NCI-H82 (cell line): ENCODE measurements at regions not wholly inside any gene's neighbourhood (a gene's known extent, or its start where the extent isn't known, plus 50 kb on each side); places are given as distances from the start of the nearest gene placed in this dataset.
"Not testable (repeated sequence)": the region's sequence is repeated elsewhere in the genome, so short reads cannot be mapped to it uniquely, and the experiment has no call there.

Experiments
- DNase-seq: peaks from one replicate; lab custom pipeline; 2025; lab: John Stamatoyannopoulos, UW

DNA sequence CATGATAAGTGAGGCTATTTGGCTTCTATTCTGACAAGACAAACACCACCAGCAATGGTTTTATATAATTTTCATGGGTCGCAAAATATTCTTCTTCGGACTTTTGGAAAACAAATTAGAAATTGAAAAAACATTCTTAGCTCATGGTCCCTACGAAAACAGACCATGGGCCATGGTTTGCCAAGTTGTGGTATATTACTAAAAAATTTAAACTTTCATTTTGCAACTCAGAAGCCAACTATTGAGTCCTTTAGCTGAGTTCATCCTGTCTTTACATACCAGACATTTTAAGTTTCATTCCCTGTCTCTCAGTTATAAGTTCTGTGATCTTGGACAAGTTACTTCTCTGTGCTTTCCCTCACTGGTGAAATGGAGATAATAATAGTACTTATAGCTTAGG is 198.1 kb downstream of the CSNK1G3 start:
- no peak for DNase-seq

DNA sequence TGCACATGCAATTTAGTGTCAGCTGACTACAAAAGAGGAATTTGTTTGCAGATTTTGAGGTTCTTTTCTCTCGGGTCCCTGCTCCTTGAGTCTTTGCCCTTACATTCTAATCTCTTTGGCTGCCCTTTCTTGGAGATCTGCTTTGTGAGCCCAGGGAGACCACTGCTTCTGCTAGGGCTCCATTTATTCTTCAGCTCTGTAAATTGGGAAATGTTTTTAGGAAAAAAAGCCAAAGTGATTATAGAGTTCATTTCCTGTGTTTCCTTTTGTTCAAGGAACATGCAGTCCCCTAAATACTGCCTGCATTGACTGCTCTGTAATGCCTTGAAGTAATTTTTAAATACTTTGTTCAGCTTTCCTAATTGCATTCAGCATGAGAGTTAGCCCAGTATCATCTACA is 197.4 kb downstream of the CSNK1G3 start:
- DNase-seq: peak; percentile 0

DNA sequence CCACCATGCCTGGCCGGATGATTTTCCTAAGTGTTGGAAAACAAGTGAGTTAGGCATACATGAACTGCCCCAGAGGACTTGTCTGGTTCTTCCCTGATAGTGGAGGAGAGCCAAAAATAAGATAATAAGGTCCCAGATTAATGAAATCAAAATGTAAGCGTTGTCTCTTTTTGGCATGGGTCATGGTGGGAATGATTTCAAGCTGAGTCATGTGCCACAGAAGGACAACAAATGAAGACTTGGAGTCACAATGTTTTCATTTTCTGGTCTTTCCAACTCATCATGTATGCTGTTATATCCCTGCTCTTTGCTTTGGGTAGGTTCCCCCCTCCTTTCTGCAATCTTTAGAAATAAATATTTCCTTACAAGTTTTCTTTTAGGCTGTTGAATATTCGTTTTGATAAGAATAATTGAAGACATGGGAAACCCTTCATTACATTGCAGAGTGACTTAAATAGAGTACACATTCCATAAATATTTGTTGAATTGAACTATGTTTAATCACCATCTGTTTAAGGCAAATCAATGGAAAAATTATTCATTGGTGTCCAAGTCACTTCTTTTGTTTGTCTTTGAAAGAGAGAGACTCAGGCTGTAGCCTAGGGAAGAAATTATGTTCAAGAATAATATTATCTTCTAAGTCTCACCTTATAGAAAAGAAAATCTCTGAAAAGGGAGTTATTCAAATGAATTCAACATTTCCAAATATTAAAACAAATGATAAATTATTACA is 196.3 kb downstream of the CSNK1G3 start:
- no peak for DNase-seq

DNA sequence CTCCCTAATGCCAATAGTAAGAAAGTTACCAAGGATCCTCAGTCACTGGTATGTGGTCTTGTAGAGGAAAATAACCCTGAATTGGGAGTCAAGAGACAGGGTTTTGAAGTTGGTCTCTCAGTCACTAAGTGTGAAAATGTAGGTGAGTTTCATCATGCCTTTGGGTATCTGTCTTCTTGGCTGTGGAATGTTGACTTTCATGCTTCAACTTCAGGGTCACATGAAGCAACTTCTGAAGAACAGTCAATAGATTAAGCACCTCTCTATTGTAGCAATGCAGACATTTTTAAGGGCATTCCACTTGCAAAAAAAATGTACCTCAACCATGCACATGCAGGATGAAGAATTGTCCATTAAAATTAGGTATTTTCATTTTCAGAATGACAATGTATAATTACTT is 194.6 kb downstream of the CSNK1G3 start:
- DNase-seq: no peak

DNA sequence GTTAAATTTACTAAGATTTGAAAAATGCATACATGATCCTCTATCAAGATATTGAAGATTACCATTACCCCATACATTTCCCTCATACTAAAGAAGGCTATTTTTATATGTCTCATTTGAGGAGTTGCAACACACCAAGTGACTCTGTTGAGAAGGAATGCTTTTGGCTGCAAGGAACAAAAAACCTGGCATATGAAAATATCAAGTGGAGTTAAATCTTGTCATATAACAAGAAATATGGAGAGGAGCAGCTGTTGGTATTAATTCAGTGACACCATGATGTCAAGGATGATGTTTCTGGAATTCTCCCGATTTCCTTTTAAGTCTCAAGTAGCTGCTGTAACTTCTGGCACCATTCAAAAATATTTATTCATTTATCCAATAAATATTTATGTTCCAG is 193.8 kb downstream of the CSNK1G3 start:
- no peak for DNase-seq

DNA sequence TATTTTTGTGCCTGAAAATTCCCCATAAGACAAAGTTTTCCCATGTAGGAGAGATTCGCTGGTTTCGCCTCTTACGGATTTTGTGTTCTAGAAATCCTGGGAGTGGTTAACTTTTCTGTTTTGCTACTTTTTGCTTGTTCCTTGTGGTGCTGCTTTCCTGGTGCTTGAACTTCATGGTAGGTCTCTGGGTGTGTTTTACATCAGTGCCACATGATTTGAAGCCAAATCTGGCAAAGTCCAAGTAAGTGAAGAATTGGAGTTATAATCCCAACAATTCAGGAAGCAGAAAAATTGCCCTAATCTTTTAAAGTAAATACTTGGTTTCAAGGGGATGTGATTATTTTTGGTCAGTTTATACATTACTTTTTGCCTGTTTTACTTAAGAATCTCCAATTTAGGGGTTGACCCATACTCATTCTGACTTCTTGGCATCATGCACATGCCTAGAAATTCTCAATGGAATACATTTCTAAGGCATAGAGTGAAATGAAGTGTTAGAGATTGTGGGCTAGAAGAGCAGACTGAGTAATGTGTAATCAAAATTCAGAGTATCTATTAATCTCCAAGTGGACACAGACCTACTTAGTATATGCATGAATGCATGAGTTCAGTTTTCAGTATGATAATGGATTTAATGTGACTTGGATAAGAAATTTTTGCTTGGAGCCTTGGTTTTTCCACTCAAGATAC is 189.7 kb downstream of the CSNK1G3 start:
- no peak for DNase-seq

DNA sequence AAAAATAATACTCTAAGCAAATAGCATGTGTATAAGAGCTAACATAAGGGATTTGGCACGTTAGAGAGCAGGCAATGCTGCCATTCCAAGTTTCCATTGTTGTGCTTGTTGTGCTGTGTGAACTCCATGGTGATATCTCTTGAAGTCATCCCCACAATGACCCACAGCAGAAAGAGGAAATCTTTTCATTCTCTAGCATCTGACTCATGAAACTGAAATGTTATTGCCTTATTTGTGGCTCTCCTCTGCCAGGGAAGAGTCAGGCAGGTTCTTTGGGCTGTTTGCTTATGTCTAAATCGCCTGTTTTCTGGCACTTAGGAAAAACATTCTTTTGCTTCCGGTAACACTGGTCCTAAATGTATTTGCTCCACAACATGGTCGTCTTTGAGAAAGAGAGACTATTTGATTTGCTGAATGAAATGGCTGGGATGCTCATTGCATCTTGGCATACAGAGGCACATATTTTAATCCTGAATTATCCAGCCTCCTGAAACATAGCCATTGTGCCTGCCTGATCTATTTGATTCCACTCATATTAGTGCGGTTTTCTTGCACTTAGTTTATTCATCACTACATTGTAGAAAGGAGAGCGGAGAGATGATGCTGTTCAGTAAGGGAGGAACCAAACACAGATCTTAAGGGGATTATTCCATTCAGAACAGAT is 188.8 kb downstream of the CSNK1G3 start:
- no peak for DNase-seq

DNA sequence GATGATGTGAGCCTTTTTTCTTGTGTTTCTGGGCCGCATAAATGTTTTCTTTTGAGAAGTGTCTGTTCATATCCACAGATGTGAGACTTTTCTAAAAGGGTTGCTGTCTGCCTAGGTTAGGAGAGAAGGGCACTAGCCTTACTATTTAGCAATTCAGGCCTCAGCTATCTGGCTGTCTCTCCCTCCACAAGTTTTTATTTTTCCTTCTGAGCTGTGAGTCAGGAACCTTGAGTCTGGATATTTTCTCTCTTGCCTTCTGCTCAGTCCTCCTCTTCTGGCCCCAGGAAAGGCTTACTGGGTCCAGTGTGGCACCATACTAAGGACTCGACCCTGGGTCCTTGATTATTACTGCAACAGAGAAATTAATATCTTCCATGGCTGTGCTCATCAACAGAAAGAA is 187.6 kb downstream of the CSNK1G3 start:
- DNase-seq: no peak

DNA sequence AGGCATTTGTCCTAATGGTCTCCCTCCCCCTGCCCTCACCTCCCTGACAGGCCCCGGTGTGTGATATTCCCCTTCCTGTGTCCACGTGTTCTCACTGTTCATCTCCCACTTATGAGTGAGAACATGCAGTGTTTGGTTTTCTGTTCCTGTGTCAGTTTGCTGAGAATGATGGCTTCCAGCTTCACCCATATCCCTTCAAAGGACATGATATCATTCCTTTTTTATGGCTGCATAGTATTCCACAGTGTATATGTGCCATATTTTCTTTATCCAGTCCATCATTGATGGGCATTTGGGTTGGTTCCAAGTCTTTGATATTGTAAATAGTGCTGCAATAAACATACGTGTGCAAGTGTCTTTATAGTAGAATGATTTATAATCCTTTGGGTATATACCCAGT is 187.0 kb downstream of the CSNK1G3 start:
- DNase-seq: not testable (repeated sequence)

DNA sequence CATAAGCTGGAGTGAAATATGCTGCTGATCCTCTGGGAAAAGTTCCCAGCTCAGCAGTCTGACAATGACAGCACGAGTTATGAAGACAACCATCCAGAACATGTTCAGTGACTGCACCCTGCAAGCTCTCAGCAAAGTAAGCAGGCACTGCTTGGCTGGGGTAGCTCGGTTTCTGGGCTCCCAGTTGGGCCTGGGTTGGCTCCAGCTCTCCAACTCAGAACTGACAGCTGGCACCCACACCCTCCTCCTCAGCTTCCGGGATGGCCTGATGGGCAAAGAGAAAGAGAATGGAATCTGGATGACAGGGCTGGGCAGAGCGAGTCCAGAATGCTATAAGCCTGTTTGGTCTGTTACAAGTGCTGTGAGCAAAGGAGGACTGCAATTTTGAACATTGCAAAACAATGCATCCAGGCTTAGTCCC is 185.0 kb downstream of the CSNK1G3 start:
- no peak for DNase-seq

DNA sequence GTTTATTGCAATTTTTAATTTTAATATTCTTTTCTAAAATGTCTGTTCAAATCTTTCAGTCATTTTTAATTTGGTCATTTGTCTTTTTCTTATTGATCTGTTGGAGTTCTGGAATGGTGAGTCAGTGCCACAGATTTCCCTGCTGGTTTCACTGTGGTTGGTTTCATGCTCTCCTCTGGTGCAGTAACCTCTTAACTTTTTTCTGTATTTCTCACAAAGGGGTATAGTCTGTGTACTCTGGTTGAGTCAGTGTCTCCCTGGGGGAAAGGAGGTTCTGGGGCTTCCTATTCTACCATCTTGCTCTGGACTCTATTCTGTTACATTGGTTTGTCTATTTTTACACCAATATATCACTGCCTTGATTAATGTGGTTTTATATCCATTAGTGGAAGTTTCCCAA is 178.8 kb downstream of the CSNK1G3 start:
- no peak for DNase-seq

DNA sequence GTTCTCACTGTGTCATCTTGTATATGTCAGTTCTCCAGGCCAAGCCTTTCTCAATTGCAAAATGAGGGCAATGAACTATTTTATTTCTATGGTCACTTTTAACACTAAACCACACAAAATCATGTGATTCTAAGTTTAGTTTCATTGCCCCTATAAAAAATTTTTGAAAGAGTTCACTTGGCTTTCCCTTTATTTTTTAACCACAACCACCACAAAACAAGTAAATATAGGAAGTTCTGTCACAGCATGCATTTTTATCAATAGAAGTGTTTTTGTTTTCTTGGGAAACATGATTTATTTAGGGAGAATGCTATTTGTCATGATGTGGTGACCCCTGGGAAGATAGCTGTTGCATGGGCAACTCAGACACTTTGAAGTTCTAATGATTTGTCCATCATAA is 169.1 kb downstream of the CSNK1G3 start:
- DNase-seq: no peak

DNA sequence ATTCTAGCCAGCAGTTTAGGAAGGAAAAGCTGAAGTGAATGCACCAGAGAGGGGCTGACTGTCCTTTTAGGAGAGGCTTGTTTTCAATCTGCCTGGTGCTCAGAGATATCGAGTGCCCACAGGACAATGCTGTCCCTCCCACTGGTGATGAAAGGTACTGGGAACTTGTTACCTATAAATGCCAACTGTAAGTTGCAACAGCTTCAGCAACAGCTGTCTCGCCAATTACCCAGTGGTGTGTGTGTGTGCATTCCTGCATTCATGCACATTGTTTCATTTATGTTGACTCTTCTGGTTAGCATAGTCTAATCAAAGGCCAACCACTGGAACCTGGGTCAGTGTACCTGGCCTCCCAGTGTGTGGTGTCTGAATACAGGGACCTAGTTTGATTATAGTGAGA is 161.1 kb downstream of the CSNK1G3 start:
- peak; percentile 9 for DNase-seq

DNA sequence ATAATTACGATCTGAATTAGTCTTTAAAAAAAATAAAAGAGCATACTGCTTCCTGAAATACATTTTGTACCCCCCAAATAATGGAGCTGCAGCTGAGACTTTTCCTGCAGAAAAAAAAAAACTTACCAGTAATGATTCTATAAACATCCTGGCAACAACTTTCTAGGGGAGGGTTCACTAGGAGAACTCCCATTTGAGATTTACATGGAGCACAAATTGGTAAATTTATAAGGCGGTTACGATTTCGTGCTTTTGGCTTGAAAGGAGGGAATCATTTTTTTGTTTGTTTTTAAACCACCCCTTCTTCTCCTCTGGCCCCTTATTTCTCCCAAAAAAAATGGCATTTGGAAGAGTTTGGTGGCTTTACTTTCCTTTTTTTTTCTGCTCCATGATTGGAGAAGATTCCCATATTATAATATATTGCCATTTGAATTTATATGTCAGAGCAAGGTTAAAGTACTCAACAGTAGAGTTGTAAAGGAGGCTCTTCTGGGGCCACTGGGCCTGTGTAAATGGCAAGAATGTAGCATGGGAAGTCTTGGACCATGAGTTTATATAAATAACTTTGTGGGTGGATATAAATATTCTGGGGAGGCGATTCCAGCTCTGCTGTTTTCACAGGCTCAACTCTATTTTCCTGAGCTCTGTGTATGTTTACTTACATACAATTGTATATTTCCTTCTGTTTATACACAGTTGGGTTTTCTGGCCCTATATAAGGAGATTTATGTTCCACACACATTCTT is 159.9 kb downstream of the CSNK1G3 start:
- no peak for DNase-seq

DNA sequence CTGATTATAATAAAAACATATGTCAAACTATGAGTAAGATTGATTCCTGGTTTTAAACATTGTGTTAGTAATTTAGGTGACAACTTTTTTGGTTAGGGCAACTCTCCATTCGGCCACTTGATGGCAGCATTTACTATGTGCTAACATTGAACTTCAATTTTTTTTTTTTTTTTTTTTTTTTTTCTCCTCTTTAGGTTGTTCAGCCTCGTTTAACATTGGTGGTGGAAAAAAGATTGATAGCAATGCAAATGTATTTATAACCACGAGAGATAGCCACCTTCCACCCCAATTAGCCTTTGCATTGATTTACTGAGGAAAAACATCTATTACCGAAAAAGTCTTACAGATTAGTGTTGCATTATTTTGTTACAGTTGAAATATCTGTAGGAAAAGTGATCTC is 159.1 kb downstream of the CSNK1G3 start:
- DNase-seq: peak; percentile 65
